ENCODE measurements at regions not wholly inside any gene's neighbourhood (a gene's known extent, or its start where the extent isn't known, plus 50 kb on each side); places are given as distances from the start of the nearest gene placed in this dataset.

DNA sequence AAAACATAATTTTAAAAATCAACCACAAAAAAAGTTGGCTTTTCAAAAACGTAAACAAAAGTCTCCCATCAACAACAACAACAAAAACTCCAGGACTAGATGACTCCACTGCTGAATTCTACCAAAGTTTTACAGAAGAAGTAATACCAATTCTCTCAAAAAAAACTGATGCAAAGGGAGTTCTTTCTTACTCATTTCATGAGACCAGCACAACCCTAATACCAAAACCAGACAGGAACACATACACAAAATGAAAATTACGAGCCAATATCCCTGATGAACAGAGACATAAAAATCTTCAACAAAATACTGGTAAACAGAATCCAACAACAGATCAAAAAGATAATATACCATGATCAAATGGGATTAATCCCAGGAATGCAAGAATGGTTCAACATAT is 147.3 kb downstream of the BTG1 start:
- peaks cover 0 to 7% (median 4%) of the 10 kb centered on the region in 3 donors for H3K9me3 ChIP-seq (ENCODE audit: control extremely low read depth in 1 of 3, control insufficient read depth in 2 of 3, insufficient read depth in 1 of 3, low read length in 2 of 3)
- no peak overlapping the region for H2AFZ ChIP-seq (ENCODE audit: insufficient read depth, low read depth, low read length, poor library complexity, severe bottlenecking)
- intact Hi-C loops (cut with micrococcal nuclease), result loop anchor here (10.0 kb wide), 2 partner anchors 406 to 506 kb away; no protein-coding TSS in a partner anchor
- no peak overlapping the region for H3K4me3 ChIP-seq (ENCODE audit: control extremely low read depth in 1 of 5, extremely low read depth in 1 of 5, insufficient read depth in 1 of 5, low read depth in 2 of 5, low read length in 4 of 5)
- no peak overlapping the region for H3K4me3 Mint-ChIP-seq
- H3K27me3 ChIP-seq (replicated peaks in 1 of 4; ENCODE audit: control extremely low read depth in 1 of 4, control insufficient read depth in 3 of 4, insufficient read depth in 4 of 4, low read length in 3 of 4), result no peaks in the 10 kb centered on the region
- TF ChIP-seq EZH2 (IDR thresholded peaks at IDR 0.05; ENCODE audit: borderline replicate concordance, insufficient read depth, low read depth, low read length, poor library complexity, severe bottlenecking), result no peak
- TF ChIP-seq, protein P1, sequence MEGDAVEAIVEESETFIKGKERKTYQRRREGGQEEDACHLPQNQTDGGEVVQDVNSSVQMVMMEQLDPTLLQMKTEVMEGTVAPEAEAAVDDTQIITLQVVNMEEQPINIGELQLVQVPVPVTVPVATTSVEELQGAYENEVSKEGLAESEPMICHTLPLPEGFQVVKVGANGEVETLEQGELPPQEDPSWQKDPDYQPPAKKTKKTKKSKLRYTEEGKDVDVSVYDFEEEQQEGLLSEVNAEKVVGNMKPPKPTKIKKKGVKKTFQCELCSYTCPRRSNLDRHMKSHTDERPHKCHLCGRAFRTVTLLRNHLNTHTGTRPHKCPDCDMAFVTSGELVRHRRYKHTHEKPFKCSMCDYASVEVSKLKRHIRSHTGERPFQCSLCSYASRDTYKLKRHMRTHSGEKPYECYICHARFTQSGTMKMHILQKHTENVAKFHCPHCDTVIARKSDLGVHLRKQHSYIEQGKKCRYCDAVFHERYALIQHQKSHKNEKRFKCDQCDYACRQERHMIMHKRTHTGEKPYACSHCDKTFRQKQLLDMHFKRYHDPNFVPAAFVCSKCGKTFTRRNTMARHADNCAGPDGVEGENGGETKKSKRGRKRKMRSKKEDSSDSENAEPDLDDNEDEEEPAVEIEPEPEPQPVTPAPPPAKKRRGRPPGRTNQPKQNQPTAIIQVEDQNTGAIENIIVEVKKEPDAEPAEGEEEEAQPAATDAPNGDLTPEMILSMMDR (IDR thresholded peaks at IDR 0.05), result no peak
- H3K9me3 Mint-ChIP-seq (ENCODE audit: insufficient read depth), result peaks cover 7% of the 10 kb centered on the region
- H3K4me1 ChIP-seq (ENCODE audit: control insufficient read depth in 2 of 2, insufficient read depth in 2 of 2, low read length in 2 of 2), result no peaks in the 10 kb centered on the region
- H3K36me3 ChIP-seq (replicated peaks in 1 of 2; ENCODE audit: control extremely low read depth in 1 of 2, control insufficient read depth in 1 of 2, extremely low read depth in 1 of 2, insufficient read depth in 2 of 2, low read length in 1 of 2), result no peaks in the 10 kb centered on the region
- no peaks in the 10 kb centered on the region for H3K27me3 Mint-ChIP-seq
- DNase-seq (no peak), ATAC-seq (ENCODE audit: low read depth) (no peak)
- no peak overlapping the region for H3K4me2 ChIP-seq (replicated peaks; ENCODE audit: low read depth, low read length, poor library complexity, severe bottlenecking)
- no peak overlapping the region for H3K27ac ChIP-seq (ENCODE audit: low read length in 2 of 2)
- POLR2A ChIA-PET, result no interaction called here
- CTCF ChIA-PET, result no interaction called here
- WGBS (ENCODE audit: insufficient coverage), result 90% methylated on average over 2 of the region's 2 CpGs
- peaks cover 12% of the 10 kb centered on the region for H3K4me1 Mint-ChIP-seq
- H4K20me1 ChIP-seq (ENCODE audit: control insufficient read depth, insufficient read depth, low read length, poor library complexity, severe bottlenecking), result no peaks in the 10 kb centered on the region
- no peaks in the 10 kb centered on the region for H3K79me2 ChIP-seq (ENCODE audit: control insufficient read depth, insufficient read depth, low read length)
- no peak overlapping the region for H3K27ac Mint-ChIP-seq
- no peak overlapping the region for H3K9ac ChIP-seq (ENCODE audit: low read length)

- no peak overlapping the region for H3K4me3 Mint-ChIP-seq
- WGBS (ENCODE audit: insufficient coverage), result 100% methylated on average over 1 of the region's 5 CpGs
- Histone ChIP-seq H3K27me3 (replicated peaks in 1 of 4; ENCODE audit: control extremely low read depth in 1 of 4, control insufficient read depth in 3 of 4, insufficient read depth in 4 of 4, low read length in 3 of 4) (no peaks in the 10 kb centered on the region), H3K27ac (ENCODE audit: low read length in 2 of 2) (no peak overlapping the region), H3K9me3 (ENCODE audit: control extremely low read depth in 1 of 3, control insufficient read depth in 2 of 3, insufficient read depth in 1 of 3, low read length in 2 of 3) (peaks cover 0 to 5% (median 1%) of the 10 kb centered on the region in 3 donors), H3K4me3 (ENCODE audit: control extremely low read depth in 1 of 5, extremely low read depth in 1 of 5, insufficient read depth in 1 of 5, low read depth in 2 of 5, low read length in 4 of 5) (no peak overlapping the region), H2AFZ (ENCODE audit: insufficient read depth, low read depth, low read length, poor library complexity, severe bottlenecking) (no peak overlapping the region), H3K4me2 (replicated peaks; ENCODE audit: low read depth, low read length, poor library complexity, severe bottlenecking) (no peak overlapping the region), H3K4me1 (ENCODE audit: control insufficient read depth in 2 of 2, insufficient read depth in 2 of 2, low read length in 2 of 2) (no peaks in the 10 kb centered on the region), H3K79me2 (ENCODE audit: control insufficient read depth, insufficient read depth, low read length) (peaks cover 3% of the 10 kb centered on the region), H4K20me1 (ENCODE audit: control insufficient read depth, insufficient read depth, low read length, poor library complexity, severe bottlenecking) (no peaks in the 10 kb centered on the region), H3K9ac (ENCODE audit: low read length) (no peak overlapping the region), H3K36me3 (replicated peaks in 1 of 2; ENCODE audit: control extremely low read depth in 1 of 2, control insufficient read depth in 1 of 2, extremely low read depth in 1 of 2, insufficient read depth in 2 of 2, low read length in 1 of 2) (no peaks in the 10 kb centered on the region)
- H3K27me3 Mint-ChIP-seq, result no peaks in the 10 kb centered on the region
- CTCF ChIA-PET, result no interaction called here
- no peak overlapping the region for H3K27ac Mint-ChIP-seq
- ATAC-seq (ENCODE audit: low read depth), result no peak
- no peaks in the 10 kb centered on the region for H3K9me3 Mint-ChIP-seq (ENCODE audit: insufficient read depth)
- no peak for DNase-seq
- POLR2A ChIA-PET, result no interaction called here
- TF ChIP-seq, protein P1 (IDR thresholded peaks at IDR 0.05), result no peak
- TF ChIP-seq EZH2 (IDR thresholded peaks at IDR 0.05; ENCODE audit: borderline replicate concordance, insufficient read depth, low read depth, low read length, poor library complexity, severe bottlenecking), result no peak
- intact Hi-C loops (cut with micrococcal nuclease), result loop anchor here (5.0 to 10.0 kb wide), 4 partner anchors 38 to 658 kb away; no protein-coding TSS in a partner anchor
- peaks cover 3% of the 10 kb centered on the region for H3K4me1 Mint-ChIP-seq
These were observed 151.3 kb downstream of the BTG1 start for GRCh38 chr12:91994208-91994797.
